ENCODE measurements at regions not wholly inside any gene's neighbourhood (a gene's known extent, or its start where the extent isn't known, plus 50 kb on each side); places are given as distances from the start of the nearest gene placed in this dataset.

GRCh38 chr6:119524410-119524809 lies 174.8 kb upstream of the MAN1A1 start:
- no peak overlapping the region for H3K27ac ChIP-seq
- H3K4me3 ChIP-seq: no peak overlapping the region
- TF ChIP-seq CTCF (IDR thresholded peaks at IDR 0.05; ENCODE audit: low read depth, low read length): no peak
- no peaks in the 10 kb centered on the region for H3K27me3 ChIP-seq
- H3K9me3 ChIP-seq (ENCODE audit: low read depth): no peaks in the 10 kb centered on the region
- no peaks in the 10 kb centered on the region for H3K36me3 ChIP-seq
- H3K4me1 ChIP-seq (ENCODE audit: low read depth): no peaks in the 10 kb centered on the region
- DNase-seq (ENCODE audit: low read depth in 1 of 2, low spot score in 1 of 2): no peak

- no peaks in the 10 kb centered on the region for H3K9me3 ChIP-seq (ENCODE audit: low read depth)
- H3K4me3 ChIP-seq: no peak overlapping the region
- no peak overlapping the region for H3K27ac ChIP-seq
- no peaks in the 10 kb centered on the region for H3K36me3 ChIP-seq
- no peaks in the 10 kb centered on the region for H3K4me1 ChIP-seq (ENCODE audit: low read depth)
- DNase-seq (ENCODE audit: low read depth in 1 of 2, low spot score in 1 of 2): no peak
- no peak for TF ChIP-seq CTCF (IDR thresholded peaks at IDR 0.05; ENCODE audit: low read depth, low read length)
- no peaks in the 10 kb centered on the region for H3K27me3 ChIP-seq
These were observed 174.0 kb upstream of the MAN1A1 start for GRCh38 chr6:119523556-119523955.

GRCh38 chr6:119521251-119521650 lies 171.7 kb upstream of the MAN1A1 start:
- TF ChIP-seq CTCF (IDR thresholded peaks at IDR 0.05; ENCODE audit: low read depth, low read length): no peak
- Histone ChIP-seq H3K27ac (no peak overlapping the region), H3K4me1 (ENCODE audit: low read depth) (no peaks in the 10 kb centered on the region), H3K4me3 (no peak overlapping the region), H3K27me3 (no peaks in the 10 kb centered on the region), H3K9me3 (ENCODE audit: low read depth) (no peaks in the 10 kb centered on the region), H3K36me3 (no peaks in the 10 kb centered on the region)
- DNase-seq (ENCODE audit: low read depth in 1 of 2, low spot score in 1 of 2): no peak

- Histone ChIP-seq H3K36me3 (no peaks in the 10 kb centered on the region), H3K9me3 (ENCODE audit: low read depth) (no peaks in the 10 kb centered on the region), H3K27me3 (no peaks in the 10 kb centered on the region), H3K4me1 (ENCODE audit: low read depth) (peaks cover 7% of the 10 kb centered on the region), H3K27ac (no peak overlapping the region), H3K4me3 (no peak overlapping the region)
- peak in 1 of 2 donors; percentile 28 for DNase-seq (ENCODE audit: low read depth in 1 of 2, low spot score in 1 of 2)
- no peak for TF ChIP-seq CTCF (IDR thresholded peaks at IDR 0.05; ENCODE audit: low read depth, low read length)
These were observed 167.9 kb upstream of the MAN1A1 start for GRCh38 chr6:119517428-119517827.

- no peaks in the 10 kb centered on the region for H3K36me3 ChIP-seq
- H3K4me1 ChIP-seq (ENCODE audit: low read depth): peaks cover 11% of the 10 kb centered on the region
- no peak overlapping the region for H3K4me3 ChIP-seq
- no peak overlapping the region for H3K27ac ChIP-seq
- H3K27me3 ChIP-seq: no peaks in the 10 kb centered on the region
- TF ChIP-seq CTCF (IDR thresholded peaks at IDR 0.05; ENCODE audit: low read depth, low read length): no peak
- H3K9me3 ChIP-seq (ENCODE audit: low read depth): no peaks in the 10 kb centered on the region
- no peak for DNase-seq (ENCODE audit: low read depth in 1 of 2, low spot score in 1 of 2)
These were observed 164.8 kb upstream of the MAN1A1 start for GRCh38 chr6:119514345-119514744.

GRCh38 chr6:119511024-119511423 lies 161.5 kb upstream of the MAN1A1 start:
- Histone ChIP-seq H3K27ac (no peak overlapping the region), H3K4me1 (ENCODE audit: low read depth) (peaks cover 11% of the 10 kb centered on the region), H3K27me3 (no peaks in the 10 kb centered on the region), H3K4me3 (no peak overlapping the region), H3K9me3 (ENCODE audit: low read depth) (no peaks in the 10 kb centered on the region), H3K36me3 (no peaks in the 10 kb centered on the region)
- no peak for DNase-seq (ENCODE audit: low read depth in 1 of 2, low spot score in 1 of 2)
- TF ChIP-seq CTCF (IDR thresholded peaks at IDR 0.05; ENCODE audit: low read depth, low read length): no peak

Data from cardiac muscle cell (in vitro differentiated cells and primary cell).